Superior temporal gyrus (tissue), 1 donor: ENCODE measurements at regions not wholly inside any gene's neighbourhood (a gene's known extent, or its start where the extent isn't known, plus 50 kb on each side); places are given as distances from the start of the nearest gene placed in this dataset.
"Not testable (repeated sequence)": the region's sequence is repeated elsewhere in the genome, so short reads cannot be mapped to it uniquely, and the experiment has no call there.

Experiments used
- DNase-seq: peaks from one replicate; pipeline ENCODE4 v3.0.0-alpha.2; 2016; ENCODE audit errors: extremely low spot score

GRCh38 chr5:163878490-163878889 is 373.1 kb downstream of the MAT2B start:
- no peak for DNase-seq

- no peak for DNase-seq
These were observed 374.9 kb downstream of the MAT2B start for GRCh38 chr5:163880302-163880701.

GRCh38 chr5:163885117-163885516 is 379.7 kb downstream of the MAT2B start:
- no peak for DNase-seq

- DNase-seq = no peak
These were observed 382.4 kb downstream of the MAT2B start for GRCh38 chr5:163887854-163888253.

- no peak for DNase-seq
These were observed 382.9 kb downstream of the MAT2B start for GRCh38 chr5:163888366-163888765.

- DNase-seq = no peak
These were observed 383.9 kb downstream of the MAT2B start for GRCh38 chr5:163889369-163889768.

GRCh38 chr5:163890261-163890660 is 384.8 kb downstream of the MAT2B start:
- DNase-seq = no peak

GRCh38 chr5:163893281-163893680 is 387.9 kb downstream of the MAT2B start:
- no peak for DNase-seq

GRCh38 chr5:163894645-163895044 is 389.2 kb downstream of the MAT2B start:
- no peak for DNase-seq

- no peak for DNase-seq
These were observed 393.5 kb downstream of the MAT2B start for GRCh38 chr5:163898873-163899272.

- DNase-seq = not testable (repeated sequence)
These were observed 402.4 kb downstream of the MAT2B start for GRCh38 chr5:163907783-163908182.

- no peak for DNase-seq
These were observed 402.8 kb downstream of the MAT2B start for GRCh38 chr5:163908253-163908652.

GRCh38 chr5:163910226-163910625 is 404.8 kb downstream of the MAT2B start:
- no peak for DNase-seq

GRCh38 chr5:163912046-163912445 is 406.6 kb downstream of the MAT2B start:
- no peak for DNase-seq

GRCh38 chr5:163913548-163913947 is 408.1 kb downstream of the MAT2B start:
- no peak for DNase-seq

- no peak for DNase-seq
These were observed 409.5 kb downstream of the MAT2B start for GRCh38 chr5:163914910-163915309.

GRCh38 chr5:163915481-163915961 is 410.1 kb downstream of the MAT2B start:
- no peak for DNase-seq

- peak; percentile 18 for DNase-seq
These were observed 411.0 kb downstream of the MAT2B start for GRCh38 chr5:163916376-163916775.

- no peak for DNase-seq
These were observed 411.4 kb downstream of the MAT2B start for GRCh38 chr5:163916861-163917260.

GRCh38 chr5:163917747-163918146 is 412.3 kb downstream of the MAT2B start:
- no peak for DNase-seq

GRCh38 chr5:163934990-163935389 is 429.6 kb downstream of the MAT2B start:
- DNase-seq = not testable (repeated sequence)

GRCh38 chr5:163938595-163938994 is 433.2 kb downstream of the MAT2B start:
- DNase-seq = no peak

GRCh38 chr5:163941079-163941478 is 435.7 kb downstream of the MAT2B start:
- DNase-seq = no peak

GRCh38 chr5:163943546-163943945 is 438.1 kb downstream of the MAT2B start:
- DNase-seq = peak; percentile 30

- DNase-seq = no peak
These were observed 439.3 kb downstream of the MAT2B start for GRCh38 chr5:163944738-163945137.
